ENCODE measurements at regions not wholly inside any gene's neighbourhood (a gene's known extent, or its start where the extent isn't known, plus 50 kb on each side); places are given as distances from the start of the nearest gene placed in this dataset.
A peak's percentile ranks its signal among the peaks of the same experiment; 100 is the strongest.

DNA sequence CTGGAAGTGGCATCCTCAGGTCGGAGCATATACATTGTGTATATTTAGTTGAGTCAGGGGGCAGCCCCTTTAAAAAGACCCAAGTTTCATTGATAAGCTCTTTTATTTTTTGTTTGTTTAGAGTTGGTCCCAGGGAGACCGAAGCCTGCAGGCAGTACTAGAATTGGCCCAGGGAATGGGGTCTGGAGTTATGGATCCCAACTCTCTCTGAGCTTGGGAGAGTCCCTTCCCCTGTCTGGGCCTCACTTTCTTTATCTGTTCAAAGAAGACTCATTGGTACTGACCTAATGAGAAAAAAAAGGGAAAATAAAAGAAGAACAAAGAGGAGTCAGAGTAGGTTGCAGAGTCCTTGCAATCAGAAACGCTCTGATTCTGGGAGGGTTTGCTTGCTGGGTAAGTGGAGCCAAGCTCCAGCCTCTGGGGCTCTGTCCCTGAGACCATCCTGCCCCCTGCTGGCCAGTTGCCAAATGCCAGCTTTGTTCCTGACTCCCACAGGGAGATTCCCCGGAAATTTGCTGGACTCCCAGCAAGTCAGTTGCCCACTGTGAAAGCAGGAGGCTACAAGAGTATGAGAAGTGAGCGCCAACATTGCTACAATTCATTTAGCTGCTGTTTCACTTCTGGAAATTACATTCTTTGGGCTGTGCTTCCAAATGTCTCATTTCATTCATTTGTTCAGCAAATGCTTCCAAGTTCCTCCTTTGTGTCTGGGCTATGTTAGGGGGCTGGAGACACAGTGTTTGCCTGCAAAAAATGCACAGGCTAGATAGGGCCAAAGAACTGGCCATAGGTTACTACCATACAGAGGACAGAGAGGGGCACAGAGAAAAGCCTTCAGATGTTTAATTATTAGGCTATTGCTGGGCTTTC, 156.2 kb downstream of the MELK start:
- no peak for DNase-seq

GRCh38 chr9:36729906-36730305, 157.2 kb downstream of the MELK start:
- DNase-seq, result no peak

DNA sequence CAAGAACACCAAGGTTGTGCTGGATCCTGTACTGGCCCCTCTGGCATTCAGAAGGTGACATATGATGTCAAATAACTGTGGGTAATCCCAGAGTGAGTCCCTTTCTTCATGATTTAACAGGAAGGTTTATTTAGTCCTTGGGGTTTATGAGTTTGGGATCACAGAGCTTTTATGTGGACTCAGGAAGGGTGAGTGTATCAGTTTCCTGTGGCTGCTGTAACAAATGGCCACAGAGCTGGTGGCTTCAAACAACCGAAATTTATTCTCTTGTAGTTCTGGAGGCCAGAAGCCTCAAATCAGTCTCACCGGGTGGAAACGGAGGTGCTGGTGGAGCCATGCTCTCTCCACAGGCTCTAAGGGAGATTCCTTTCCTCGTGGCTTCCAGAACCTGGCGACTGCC, 157.7 kb downstream of the MELK start:
- DNase-seq, result no peak

- no peak for DNase-seq
These were observed 158.6 kb downstream of the MELK start for GRCh38 chr9:36731068-36731956.

GRCh38 chr9:36734737-36735136, 162.0 kb downstream of the MELK start:
- DNase-seq, result no peak

GRCh38 chr9:36736648-36737047, 164.0 kb downstream of the MELK start:
- no peak for DNase-seq

DNA sequence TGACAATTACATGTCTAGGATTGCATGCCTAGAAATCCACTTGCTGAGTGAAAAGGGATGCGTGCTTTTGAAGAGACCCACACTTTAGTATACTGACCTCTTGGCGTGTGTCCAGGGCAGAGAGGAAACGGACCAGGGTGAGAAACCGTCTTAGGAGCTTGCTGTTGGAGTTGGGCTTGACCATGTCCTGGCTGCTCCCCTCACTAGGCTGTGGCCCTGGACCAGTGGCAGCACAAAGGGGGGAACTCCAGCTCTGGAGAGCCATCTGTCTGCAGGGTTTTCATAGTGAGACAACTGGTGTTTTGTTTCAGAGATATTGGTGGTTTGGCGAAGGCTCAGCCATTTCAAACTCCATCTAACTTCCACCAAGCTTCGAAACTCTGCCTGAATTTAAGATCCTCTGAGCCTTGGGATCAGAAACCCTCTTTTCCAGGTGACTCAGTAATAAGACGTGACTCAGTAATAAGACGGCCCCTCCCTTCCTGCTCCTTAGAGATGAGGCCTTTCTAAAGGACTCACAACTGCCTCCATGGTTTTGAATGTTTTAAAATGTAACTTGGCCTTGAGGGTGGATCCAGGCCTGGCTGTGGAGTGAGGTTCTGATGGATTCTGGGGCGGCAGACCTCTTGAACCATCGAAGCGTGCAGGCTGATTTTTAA, 165.8 kb downstream of the MELK start:
- DNase-seq, result no peak

DNA sequence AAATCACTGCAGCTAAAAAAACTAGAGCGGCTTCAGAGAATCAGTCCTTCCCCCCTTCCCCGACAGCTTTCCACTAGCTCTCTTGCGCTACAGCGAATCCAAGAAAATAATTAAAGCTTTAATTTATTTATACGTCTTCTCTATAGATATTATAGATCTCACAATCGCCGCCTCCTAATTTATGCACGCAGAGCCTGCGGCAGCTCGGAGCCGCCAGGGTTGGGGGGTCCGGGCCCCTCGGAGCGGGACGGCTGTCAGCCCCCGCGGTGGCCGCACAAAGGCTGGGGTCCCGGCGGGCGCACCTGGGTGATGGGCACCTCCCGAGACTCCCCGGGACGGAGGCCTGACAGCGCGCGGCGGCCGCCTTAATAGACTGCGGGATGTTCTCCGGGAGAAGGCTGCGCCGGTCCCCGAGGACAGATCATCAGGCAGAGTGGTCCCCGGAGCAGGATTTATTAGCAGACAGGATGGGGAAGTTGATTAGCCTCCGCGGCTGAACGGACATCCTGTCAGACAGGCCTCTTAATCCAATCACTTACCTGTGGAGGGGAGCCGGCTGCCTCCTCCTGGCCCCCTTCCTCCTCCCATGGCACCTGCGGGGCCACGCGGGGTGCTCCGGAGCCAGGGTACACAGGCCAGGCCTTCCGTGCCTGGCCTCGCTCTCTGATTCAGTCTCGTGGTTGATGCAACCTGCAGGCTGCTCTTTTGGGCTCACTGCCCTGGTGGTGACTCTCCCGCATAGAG, 166.8 kb downstream of the MELK start:
- DNase-seq, result no peak

DNA sequence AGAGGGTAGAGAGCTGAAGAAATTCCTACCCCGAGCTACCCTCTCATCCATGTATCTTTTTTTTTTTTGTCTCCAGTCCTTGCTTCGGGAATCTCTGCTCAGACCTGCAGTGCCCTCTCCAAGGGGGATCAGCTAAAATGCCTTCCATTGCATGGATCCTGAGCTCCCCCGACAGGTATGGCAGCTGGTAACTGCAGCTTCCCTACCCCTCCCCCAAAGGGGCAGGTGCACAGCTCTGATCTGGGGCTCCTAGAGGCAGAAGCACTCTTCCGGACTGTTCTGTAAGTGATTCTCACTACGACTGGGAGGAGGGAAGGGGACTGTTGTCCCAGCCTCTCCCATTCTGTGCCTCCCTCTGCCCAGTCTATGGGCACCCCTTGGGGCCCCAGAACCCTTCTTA, 169.6 kb downstream of the MELK start:
- DNase-seq, result peak; percentile 52

- DNase-seq, result no peak
These were observed 172.0 kb downstream of the MELK start for GRCh38 chr9:36744678-36745077.

DNA sequence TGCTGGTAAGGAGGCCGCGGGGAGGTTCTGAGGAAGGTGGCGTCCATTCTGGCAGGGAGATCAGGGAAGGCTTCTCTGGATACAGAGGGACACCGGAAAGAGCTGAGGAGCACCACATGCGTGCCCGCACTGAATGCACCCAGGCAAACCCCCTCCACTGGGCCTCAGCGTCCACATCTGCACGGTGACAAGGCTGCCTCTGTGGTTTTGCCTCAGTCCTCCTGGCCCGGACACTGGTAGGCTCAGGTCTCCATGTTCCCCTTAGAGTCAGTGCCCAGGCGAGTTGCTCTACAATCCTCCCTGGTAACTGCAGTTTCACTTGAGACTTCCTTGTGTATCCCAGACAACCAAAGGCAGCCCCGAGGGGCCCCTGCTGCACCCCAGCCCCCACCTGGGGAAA, 173.3 kb downstream of the MELK start:
- no peak for DNase-seq

DNA sequence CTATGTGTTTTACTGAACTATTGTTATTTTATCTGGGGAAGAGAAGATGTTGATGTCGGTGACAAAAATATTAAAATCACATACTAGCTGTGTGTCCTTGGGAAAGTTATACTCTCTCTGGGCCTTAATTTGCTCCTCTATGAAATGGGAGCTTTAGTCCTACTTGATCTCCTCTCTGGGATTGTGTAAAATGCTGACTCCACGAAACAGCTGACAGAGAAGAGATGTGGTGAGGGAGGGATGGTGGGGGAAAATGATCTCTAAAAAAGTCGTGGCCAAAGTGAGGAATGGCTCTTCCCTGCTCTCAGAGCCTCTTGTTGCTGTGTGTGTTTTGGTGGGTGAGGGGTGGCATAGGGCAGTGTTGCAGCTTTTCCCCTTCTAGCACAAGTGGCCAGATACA, 173.7 kb downstream of the MELK start:
- peak; percentile 58 for DNase-seq

DNA sequence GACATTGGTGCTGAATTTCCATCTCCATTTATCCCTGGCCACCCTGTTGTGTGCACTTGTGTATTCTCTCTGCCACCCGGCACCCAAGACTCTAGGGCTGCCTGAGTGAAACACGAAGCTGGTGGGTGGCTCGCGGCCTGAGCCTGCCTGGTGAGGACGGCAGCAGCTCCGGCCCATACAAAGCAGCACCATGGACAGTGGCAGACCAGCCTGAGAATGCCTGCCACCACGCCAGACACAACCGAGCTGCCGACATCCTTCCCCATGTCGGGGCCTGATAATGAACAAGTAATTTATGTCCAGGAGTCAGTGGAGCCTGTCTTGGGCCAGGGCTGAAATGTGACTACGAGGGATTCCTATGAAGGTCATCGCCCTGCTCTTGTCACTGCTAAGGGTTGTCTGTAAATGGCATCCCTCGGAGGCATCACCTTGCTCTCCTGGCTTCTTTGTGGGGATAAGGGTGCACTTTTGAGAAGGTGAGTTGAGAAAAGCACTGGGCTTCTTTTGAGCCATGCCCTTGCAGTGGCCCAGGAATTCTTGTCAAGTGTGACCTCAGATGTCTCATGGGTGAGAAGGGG, 175.7 kb downstream of the MELK start:
- DNase-seq, result no peak

- DNase-seq, result no peak
These were observed 176.8 kb downstream of the MELK start for GRCh38 chr9:36749461-36749860.

DNA sequence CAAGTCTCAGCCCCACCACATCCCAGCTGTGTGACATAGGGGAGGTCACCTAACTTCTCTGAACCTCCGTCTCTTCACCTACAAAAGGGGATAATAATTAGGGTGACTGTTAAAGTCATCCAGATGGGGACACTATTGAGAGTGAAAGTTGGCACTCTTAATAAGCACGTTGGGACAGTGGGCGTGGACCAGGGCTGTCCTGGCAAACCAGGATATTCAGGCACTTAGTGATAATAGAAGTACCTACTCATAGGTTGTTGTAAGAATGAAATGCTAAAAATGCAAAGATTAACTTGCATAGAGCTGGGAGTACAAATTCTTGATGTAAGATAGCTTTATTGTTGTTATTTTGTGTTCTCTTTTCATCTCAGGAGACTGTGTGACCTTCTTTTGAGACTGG, 177.9 kb downstream of the MELK start:
- DNase-seq, result no peak

DNA sequence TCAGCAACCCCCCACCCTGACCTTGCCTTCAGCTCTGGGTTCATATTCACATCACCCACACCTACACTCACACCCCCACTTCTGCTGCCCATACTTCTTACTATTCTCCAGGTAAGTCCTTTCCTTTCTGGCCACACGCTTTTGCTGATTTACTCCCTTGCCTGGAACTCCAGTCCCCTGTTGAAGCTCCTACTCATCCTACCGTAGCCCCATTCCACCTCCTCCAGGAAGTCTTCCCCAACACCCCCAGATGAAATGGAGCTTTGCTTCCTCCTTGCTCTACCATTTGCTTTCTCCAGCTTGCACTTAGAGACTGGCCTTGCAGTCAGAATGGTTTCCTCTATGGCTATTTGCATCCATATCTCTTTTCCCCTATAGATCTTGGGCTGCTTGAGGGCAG, 182.3 kb downstream of the MELK start:
- no peak for DNase-seq

GRCh38 chr9:36759141-36759540, 186.4 kb downstream of the MELK start:
- DNase-seq, result no peak

GRCh38 chr9:36759976-36760375, 187.3 kb downstream of the MELK start:
- no peak for DNase-seq

DNA sequence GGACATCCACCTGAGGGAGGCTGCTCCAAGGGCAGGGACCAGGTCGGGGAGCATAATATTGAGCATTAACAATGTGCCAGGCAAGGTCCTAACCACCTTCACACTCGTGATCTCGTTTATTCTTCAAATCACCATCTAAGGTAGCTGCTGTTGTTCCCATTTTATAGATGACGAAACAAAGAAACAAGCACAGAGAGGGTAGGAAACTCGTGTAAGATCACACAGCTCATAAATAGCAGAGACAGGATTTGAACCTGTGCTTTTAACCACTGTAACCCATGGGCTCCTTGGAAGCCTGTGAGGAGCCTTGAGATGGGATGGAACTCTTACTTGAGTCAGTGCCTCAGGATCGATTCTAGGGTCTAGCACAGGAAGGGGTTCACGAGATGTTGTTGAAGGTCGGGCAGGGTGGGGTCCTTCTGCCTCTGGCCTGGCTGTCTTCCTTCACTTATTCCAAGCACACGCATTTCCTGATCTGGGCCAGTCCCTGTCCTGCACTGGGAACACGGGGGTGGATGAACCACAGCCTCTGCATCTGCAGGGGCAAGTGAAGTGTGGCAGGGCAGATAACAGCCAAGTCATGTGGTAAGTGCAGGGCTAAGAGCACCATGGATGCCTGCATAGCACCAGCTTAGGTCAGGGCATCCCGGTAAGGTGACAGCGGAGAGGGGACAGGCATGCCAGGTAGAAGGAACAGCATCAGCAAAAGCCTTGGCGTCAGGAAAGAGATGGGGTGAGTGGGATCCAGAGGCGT, 188.1 kb downstream of the MELK start:
- DNase-seq, result no peak

DNA sequence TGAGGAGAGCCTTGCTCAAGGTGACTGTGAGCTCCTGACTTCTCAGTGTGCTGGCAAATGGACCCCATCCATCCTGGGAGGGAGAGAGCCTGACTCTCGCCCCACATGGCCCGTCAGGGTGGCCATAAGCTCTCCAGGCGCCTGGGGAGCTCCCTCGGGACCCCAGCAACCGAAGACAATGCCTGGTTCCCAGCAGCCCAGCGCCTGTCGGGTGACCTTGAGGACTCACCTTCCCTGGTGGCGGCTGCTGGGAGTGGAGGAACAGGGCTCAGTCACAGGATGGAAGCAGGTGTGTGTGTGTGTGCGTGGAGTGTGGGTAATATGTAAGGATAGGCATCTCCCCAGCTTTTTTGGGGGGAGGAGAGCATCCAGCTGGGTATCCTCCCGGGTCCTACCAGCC, 190.3 kb downstream of the MELK start:
- DNase-seq, result no peak

DNA sequence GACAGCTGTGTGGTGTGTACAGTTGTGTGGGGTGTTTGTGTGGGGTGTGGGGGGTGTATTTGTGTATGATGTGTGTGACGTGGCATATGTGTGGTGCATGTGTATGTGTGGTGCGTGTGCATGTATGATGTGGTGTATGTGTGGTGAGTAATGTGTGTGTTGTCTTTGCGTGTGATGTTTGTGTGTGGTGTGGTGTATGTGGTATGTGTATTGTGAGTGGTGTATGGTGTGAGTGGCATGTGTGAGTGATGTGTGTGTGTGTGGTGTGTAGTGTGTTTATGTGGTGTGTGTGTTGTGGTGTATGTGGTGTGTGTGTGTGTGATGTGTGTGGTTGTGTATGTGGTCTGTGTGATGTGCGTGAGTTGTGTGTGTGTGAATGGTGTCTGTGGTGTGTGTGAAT, 191.1 kb downstream of the MELK start:
- no peak for DNase-seq

Data from NCI-H187 treated with DMSO at 0.1 percent for 48 hours (cell line).